ENCODE measurements at regions not wholly inside any gene's neighbourhood (a gene's known extent, or its start where the extent isn't known, plus 50 kb on each side); places are given as distances from the start of the nearest gene placed in this dataset.

- no peak for FAIRE-seq
- no peak for DNase-seq (ENCODE audit: extremely low spot score, insufficient read length, low read depth)
Measured at GRCh38 chr3:181178991-181179390, 189.5 kb upstream of the DNAJC19 start.

GRCh38 chr3:181176601-181177000 lies 187.1 kb upstream of the DNAJC19 start:
- FAIRE-seq (peak; percentile 59), DNase-seq (ENCODE audit: extremely low spot score, insufficient read length, low read depth) (no peak)

GRCh38 chr3:181174676-181175233 lies 185.2 kb upstream of the DNAJC19 start:
- FAIRE-seq (no peak), DNase-seq (ENCODE audit: extremely low spot score, insufficient read length, low read depth) (no peak)

GRCh38 chr3:181174022-181174421 lies 184.5 kb upstream of the DNAJC19 start:
- no peak for FAIRE-seq

GRCh38 chr3:181173227-181173626 lies 183.7 kb upstream of the DNAJC19 start:
- no peak for DNase-seq (ENCODE audit: extremely low spot score, insufficient read length, low read depth)
- FAIRE-seq: no peak

More at GRCh38 chr3:181174022-181174421, 184.5 kb upstream of the DNAJC19 start:
- DNase-seq (ENCODE audit: extremely low spot score, insufficient read length, low read depth): no peak

- no peak for FAIRE-seq
- DNase-seq (ENCODE audit: extremely low spot score, insufficient read length, low read depth): no peak
Measured at GRCh38 chr3:181134873-181135272, 145.3 kb upstream of the DNAJC19 start.

GRCh38 chr3:181133832-181134231 lies 144.3 kb upstream of the DNAJC19 start:
- FAIRE-seq (no peak), DNase-seq (ENCODE audit: extremely low spot score, insufficient read length, low read depth) (no peak)

- FAIRE-seq (no peak), DNase-seq (ENCODE audit: extremely low spot score, insufficient read length, low read depth) (no peak)
Measured at GRCh38 chr3:181105646-181106045, 116.1 kb upstream of the DNAJC19 start.

GRCh38 chr3:181103605-181104004 lies 114.1 kb upstream of the DNAJC19 start:
- DNase-seq (ENCODE audit: extremely low spot score, insufficient read length, low read depth): no peak
- FAIRE-seq: no peak

- DNase-seq (ENCODE audit: extremely low spot score, insufficient read length, low read depth): no peak
- no peak for FAIRE-seq
Measured at GRCh38 chr3:181086011-181086410, 96.5 kb upstream of the DNAJC19 start.

GRCh38 chr3:181081930-181082329 lies 92.4 kb upstream of the DNAJC19 start:
- DNase-seq (ENCODE audit: extremely low spot score, insufficient read length, low read depth): no peak
- FAIRE-seq: no peak

GRCh38 chr3:181076558-181076957 lies 87.0 kb upstream of the DNAJC19 start:
- DNase-seq (ENCODE audit: extremely low spot score, insufficient read length, low read depth) (no peak), FAIRE-seq (no peak)

- no peak for DNase-seq (ENCODE audit: extremely low spot score, insufficient read length, low read depth)
- FAIRE-seq: no peak
Measured at GRCh38 chr3:181075098-181075497, 85.6 kb upstream of the DNAJC19 start.

GRCh38 chr3:181066143-181067087 lies 76.9 kb upstream of the DNAJC19 start:
- FAIRE-seq: no peak
- no peak for DNase-seq (ENCODE audit: extremely low spot score, insufficient read length, low read depth)

- DNase-seq (ENCODE audit: extremely low spot score, insufficient read length, low read depth): no peak
Measured at GRCh38 chr3:181056136-181056732, 66.7 kb upstream of the DNAJC19 start.

GRCh38 chr3:181054538-181054937 lies 65.0 kb upstream of the DNAJC19 start:
- no peak for FAIRE-seq
- no peak for DNase-seq (ENCODE audit: extremely low spot score, insufficient read length, low read depth)

More at GRCh38 chr3:181056136-181056732, 66.7 kb upstream of the DNAJC19 start:
- no peak for FAIRE-seq

GRCh38 chr3:181052256-181052655 lies 62.7 kb upstream of the DNAJC19 start:
- FAIRE-seq (no peak), DNase-seq (ENCODE audit: extremely low spot score, insufficient read length, low read depth) (no peak)

GRCh38 chr3:181050738-181051137 lies 61.2 kb upstream of the DNAJC19 start:
- FAIRE-seq (no peak), DNase-seq (ENCODE audit: extremely low spot score, insufficient read length, low read depth) (no peak)

- DNase-seq (ENCODE audit: extremely low spot score, insufficient read length, low read depth): no peak
- FAIRE-seq: no peak
Measured at GRCh38 chr3:181040030-181040429, 50.5 kb upstream of the DNAJC19 start.

All from GM18507 (cell line).